Activated CD4-positive, alpha-beta T cell treated with anti-CD3 and anti-CD28 coated beads for 36 hours (primary cell): ENCODE measurements at regions not wholly inside any gene's neighbourhood (a gene's known extent, or its start where the extent isn't known, plus 50 kb on each side); places are given as distances from the start of the nearest gene placed in this dataset.

ENCODE experiments used
- ATAC-seq: fragments of 200-7000 bp; cut with Tn5 transposase; one replicate; pipeline ENCODE4 v1.10.0; 2021; ENCODE audit warnings: mild to moderate bottlenecking, moderate library complexity
- CTCF ChIA-PET: fragments of 350-600 bp; sonication (Branson Sonifier 250); formaldehyde crosslinking; loops from one replicate; lab custom pipeline; 2021; ENCODE audit warnings: antibody characterized with exemption; lab: Charles Lee
- POLR2A ChIA-PET: fragments of 350-600 bp; sonication (Branson Sonifier 250); formaldehyde crosslinking; loops from one replicate; lab custom pipeline; 2021; ENCODE audit warnings: antibody characterized with exemption, inconsistent platforms; lab: Charles Lee
- DNase-seq: peaks from one replicate; pipeline ENCODE4 v3.0.0-alpha.2; 2020
- H3K27ac Mint-ChIP-seq: one replicate; pipeline ENCODE4 v1.8.0; 2021; ENCODE audit warnings: mixed read lengths
- H3K27me3 Mint-ChIP-seq: one replicate; pipeline ENCODE4 v1.8.0; 2021; ENCODE audit warnings: mixed read lengths
- H3K36me3 Mint-ChIP-seq: one replicate; pipeline ENCODE4 v1.8.0; 2021; ENCODE audit warnings: low read depth, mixed read lengths
- H3K4me1 Mint-ChIP-seq: one replicate; pipeline ENCODE4 v1.8.0; 2021; ENCODE audit warnings: mixed read lengths
- H3K4me3 Mint-ChIP-seq: one replicate; pipeline ENCODE4 v1.8.0; 2021; ENCODE audit warnings: mild to moderate bottlenecking, moderate library complexity, mixed read lengths
- H3K9me3 Mint-ChIP-seq: one replicate; pipeline ENCODE4 v1.8.0; 2021; ENCODE audit warnings: low read depth, mixed read lengths
- intact Hi-C, 2 experiments: fragments of 100-400 bp; cut with DNase I in 1 of 2; cut with micrococcal nuclease in 1 of 2; formaldehyde crosslinking; loops; one replicate each; pipeline versions ENCODE4 v1.14.2 to v1.15.1; 2022 to 2024; cut with DNase I, micrococcal nuclease

DNA sequence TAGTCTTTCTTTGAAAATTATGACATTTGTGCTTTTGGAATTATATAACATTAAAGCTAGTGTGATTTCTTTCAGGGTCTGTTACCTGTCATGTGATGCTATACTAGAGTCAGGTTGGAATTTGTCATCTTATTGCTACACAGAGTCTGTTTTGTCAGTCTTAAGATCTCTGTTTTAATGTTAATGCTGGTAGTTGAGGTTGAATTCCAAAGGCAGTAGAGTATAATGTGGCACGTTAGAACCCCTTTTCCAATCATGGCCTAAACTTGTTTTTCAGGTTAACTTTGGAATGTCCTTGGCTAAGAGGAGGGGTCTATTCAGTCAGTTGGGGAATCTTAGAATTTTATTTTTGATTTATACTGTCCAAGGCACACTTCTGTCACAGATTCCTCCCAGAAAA is 258.5 kb downstream of the PABPC4L start:
- no peaks in the 10 kb centered on the region for H3K27me3 Mint-ChIP-seq

GRCh38 chr4:133938061-133938460 is 263.5 kb downstream of the PABPC4L start:
- no peaks in the 10 kb centered on the region for H3K36me3 Mint-ChIP-seq
- ChIA-PET CTCF (no interaction called here), POLR2A (no interaction called here)
- H3K27me3 Mint-ChIP-seq, result no peaks in the 10 kb centered on the region
- ATAC-seq (no peak), DNase-seq (no peak)
- intact Hi-C loops, result no loop called here
- no peaks in the 10 kb centered on the region for H3K9me3 Mint-ChIP-seq
- no peak overlapping the region for H3K4me3 Mint-ChIP-seq
- H3K4me1 Mint-ChIP-seq, result no peaks in the 10 kb centered on the region
- no peak overlapping the region for H3K27ac Mint-ChIP-seq

More for the DNA sequence above, 258.5 kb downstream of the PABPC4L start:
- no peaks in the 10 kb centered on the region for H3K4me1 Mint-ChIP-seq
- H3K27ac Mint-ChIP-seq, result no peak overlapping the region
- intact Hi-C loops, result no loop called here
- ChIA-PET CTCF (no interaction called here), POLR2A (no interaction called here)
- H3K9me3 Mint-ChIP-seq, result no peaks in the 10 kb centered on the region
- no peaks in the 10 kb centered on the region for H3K36me3 Mint-ChIP-seq
- H3K4me3 Mint-ChIP-seq, result no peak overlapping the region
- DNase-seq (no peak), ATAC-seq (no peak)

- Mint-ChIP-seq H3K27ac (no peak overlapping the region), H3K9me3 (peaks cover 5% of the 10 kb centered on the region), H3K4me3 (no peak overlapping the region), H3K4me1 (no peaks in the 10 kb centered on the region), H3K27me3 (no peaks in the 10 kb centered on the region), H3K36me3 (no peaks in the 10 kb centered on the region)
- DNase-seq (no peak), ATAC-seq (no peak)
- ChIA-PET POLR2A (no interaction called here), CTCF (no interaction called here)
- intact Hi-C loops, result no loop called here
These were observed 271.9 kb downstream of the PABPC4L start for GRCh38 chr4:133929531-133930239.

- Mint-ChIP-seq H3K27ac (no peak overlapping the region), H3K27me3 (no peaks in the 10 kb centered on the region), H3K36me3 (no peaks in the 10 kb centered on the region), H3K9me3 (peaks cover 3% of the 10 kb centered on the region), H3K4me3 (no peak overlapping the region), H3K4me1 (no peaks in the 10 kb centered on the region)
- ATAC-seq (no peak), DNase-seq (no peak)
- ChIA-PET CTCF (no interaction called here), POLR2A (no interaction called here)
- intact Hi-C loops, result no loop called here
These were observed 280.1 kb downstream of the PABPC4L start for GRCh38 chr4:133921280-133922195.

- peaks cover 3% of the 10 kb centered on the region for H3K9me3 Mint-ChIP-seq
- ChIA-PET CTCF (no interaction called here), POLR2A (no interaction called here)
- no peak overlapping the region for H3K27ac Mint-ChIP-seq
- no peaks in the 10 kb centered on the region for H3K4me1 Mint-ChIP-seq
- DNase-seq, result no peak
- H3K4me3 Mint-ChIP-seq, result no peak overlapping the region
- H3K27me3 Mint-ChIP-seq, result no peaks in the 10 kb centered on the region
- intact Hi-C loops, result no loop called here
- ATAC-seq, result no peak
- H3K36me3 Mint-ChIP-seq, result no peaks in the 10 kb centered on the region
These were observed 281.4 kb downstream of the PABPC4L start for GRCh38 chr4:133920236-133920635.

- no peaks in the 10 kb centered on the region for H3K36me3 Mint-ChIP-seq
- intact Hi-C loops, result no loop called here
- H3K9me3 Mint-ChIP-seq, result peaks cover 12% of the 10 kb centered on the region
- H3K4me1 Mint-ChIP-seq, result no peaks in the 10 kb centered on the region
- no peak overlapping the region for H3K4me3 Mint-ChIP-seq
- no peak for ATAC-seq
- DNase-seq, result no peak
- ChIA-PET POLR2A (no interaction called here), CTCF (no interaction called here)
- H3K27me3 Mint-ChIP-seq, result no peaks in the 10 kb centered on the region
- H3K27ac Mint-ChIP-seq, result no peak overlapping the region
These were observed 291.4 kb downstream of the PABPC4L start for GRCh38 chr4:133910165-133910564.

DNA sequence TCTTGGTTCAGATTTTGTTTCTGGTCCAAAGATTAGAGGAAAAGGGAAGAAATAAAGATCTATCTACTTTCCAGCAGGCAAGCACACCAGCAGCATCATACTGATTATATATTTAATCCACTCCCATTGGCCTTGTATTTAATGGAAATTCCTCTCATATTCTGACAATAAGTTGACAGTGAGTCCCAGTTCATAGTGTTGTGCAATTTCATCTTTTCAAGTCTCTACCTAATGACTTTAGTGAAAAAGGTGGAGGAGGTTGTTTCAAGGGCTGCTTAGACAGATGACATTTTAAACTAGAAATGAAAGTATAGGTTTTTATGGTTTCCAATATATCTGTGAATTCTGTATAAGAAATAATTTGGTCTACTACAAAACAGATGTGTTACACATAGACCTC is 298.6 kb downstream of the PABPC4L start:
- no peaks in the 10 kb centered on the region for H3K27me3 Mint-ChIP-seq

GRCh38 chr4:133891011-133891410 is 310.6 kb downstream of the PABPC4L start:
- ChIA-PET CTCF (interaction anchor here (0.8 kb wide), 1 partner anchor 557 kb away, joined by 3 read pairs; no protein-coding TSS in a partner anchor), POLR2A (no interaction called here)
- Mint-ChIP-seq H3K36me3 (no peaks in the 10 kb centered on the region), H3K9me3 (peaks cover 10% of the 10 kb centered on the region), H3K4me3 (no peak overlapping the region), H3K27me3 (no peaks in the 10 kb centered on the region), H3K4me1 (no peaks in the 10 kb centered on the region), H3K27ac (no peak overlapping the region)
- DNase-seq, result no peak
- intact Hi-C loops, result no loop called here
- no peak for ATAC-seq

More for the DNA sequence above, 298.6 kb downstream of the PABPC4L start:
- intact Hi-C loops, result no loop called here
- Mint-ChIP-seq H3K4me1 (no peaks in the 10 kb centered on the region), H3K36me3 (no peaks in the 10 kb centered on the region), H3K9me3 (peaks cover 7% of the 10 kb centered on the region), H3K27ac (no peak overlapping the region), H3K4me3 (no peak overlapping the region)
- POLR2A ChIA-PET, result no interaction called here
- ATAC-seq (no peak), DNase-seq (no peak)
- CTCF ChIA-PET, result interaction anchor here (0.6 kb wide), 1 partner anchor 346 kb away, joined by 3 read pairs; no protein-coding TSS in a partner anchor

GRCh38 chr4:133887723-133888122 is 313.9 kb downstream of the PABPC4L start:
- ATAC-seq (no peak), DNase-seq (no peak)
- intact Hi-C loops, result no loop called here
- Mint-ChIP-seq H3K9me3 (peaks cover 8% of the 10 kb centered on the region), H3K27me3 (no peaks in the 10 kb centered on the region), H3K4me1 (no peaks in the 10 kb centered on the region), H3K4me3 (no peak overlapping the region), H3K27ac (no peak overlapping the region), H3K36me3 (no peaks in the 10 kb centered on the region)
- POLR2A ChIA-PET, result no interaction called here
- CTCF ChIA-PET, result no interaction called here

GRCh38 chr4:133869486-133869885 is 332.1 kb downstream of the PABPC4L start:
- Mint-ChIP-seq H3K27me3 (no peaks in the 10 kb centered on the region), H3K36me3 (no peaks in the 10 kb centered on the region), H3K4me1 (no peaks in the 10 kb centered on the region), H3K4me3 (no peak overlapping the region), H3K27ac (no peak overlapping the region), H3K9me3 (peaks cover 15% of the 10 kb centered on the region)
- ChIA-PET POLR2A (no interaction called here), CTCF (no interaction called here)
- intact Hi-C loops, result no loop called here
- DNase-seq (no peak), ATAC-seq (no peak)

GRCh38 chr4:133868856-133869255 is 332.7 kb downstream of the PABPC4L start:
- POLR2A ChIA-PET, result no interaction called here
- DNase-seq, result no peak
- Mint-ChIP-seq H3K4me1 (no peaks in the 10 kb centered on the region), H3K27ac (no peak overlapping the region), H3K36me3 (no peaks in the 10 kb centered on the region), H3K9me3 (peaks cover 11% of the 10 kb centered on the region), H3K27me3 (no peaks in the 10 kb centered on the region), H3K4me3 (no peak overlapping the region)
- ATAC-seq, result no peak
- CTCF ChIA-PET, result no interaction called here
- intact Hi-C loops, result no loop called here

- DNase-seq (no peak), ATAC-seq (no peak)
- no peaks in the 10 kb centered on the region for H3K4me1 Mint-ChIP-seq
- intact Hi-C loops, result no loop called here
- H3K4me3 Mint-ChIP-seq, result no peak overlapping the region
- no peaks in the 10 kb centered on the region for H3K36me3 Mint-ChIP-seq
- H3K9me3 Mint-ChIP-seq, result peaks cover 6% of the 10 kb centered on the region
- CTCF ChIA-PET, result no interaction called here
- no peak overlapping the region for H3K27ac Mint-ChIP-seq
- POLR2A ChIA-PET, result no interaction called here
- H3K27me3 Mint-ChIP-seq, result no peaks in the 10 kb centered on the region
These were observed 335.3 kb downstream of the PABPC4L start for GRCh38 chr4:133866328-133866699.
